GM23338 (cell line): ENCODE measurements at regions not wholly inside any gene's neighbourhood (a gene's known extent, or its start where the extent isn't known, plus 50 kb on each side); places are given as distances from the start of the nearest gene placed in this dataset.

Source experiments
- CREB1 ChIP-seq: fragments of 250-450 bp; sonication (Bioruptor Pico); IDR thresholded peaks from 2 replicates; pipeline ENCODE4 v1.5.0; 2020; ENCODE audit warnings: low read depth, mild to moderate bottlenecking, moderate library complexity
- EZH2 ChIP-seq: fragments of 200-600 bp; sonication (generic); IDR thresholded peaks from one replicate; pipeline ENCODE4 v1.8.0; 2017; ENCODE audit warnings: antibody characterized with exemption, mild to moderate bottlenecking, low read depth; ENCODE audit not compliant: unreplicated experiment
- EZH2phosphoT487 ChIP-seq: fragments of 200-600 bp; sonication (generic); IDR thresholded peaks from one replicate; pipeline ENCODE4 v1.8.1; 2018; ENCODE audit warnings: antibody characterized with exemption; ENCODE audit not compliant: unreplicated experiment
- JUNB ChIP-seq: IDR thresholded peaks from one replicate; pipeline ENCODE4 v1.6.1; 2016; ENCODE audit warnings: antibody characterized with exemption; ENCODE audit not compliant: unreplicated experiment
- POLR2AphosphoS5 ChIP-seq: IDR thresholded peaks from 2 replicates; pipeline ENCODE4 v1.6.1; 2016; ENCODE audit warnings: antibody characterized with exemption, low read depth
- ZNF114 ChIP-seq: fragments of 250-450 bp; sonication (Bioruptor Pico); IDR thresholded peaks from 2 replicates; pipeline ENCODE4 v1.5.0; 2020; ENCODE audit warnings: mild to moderate bottlenecking, moderate library complexity
- TF ChIP-seq, protein P1 (sequence below), 2 experiments: fragments of 200-600 bp in 1 of 2; sonication (generic) in 1 of 2; conservative IDR thresholded peaks; 2 replicates each; pipeline versions ENCODE4 v1.5.1 to v1.6.1; 2016 to 2017; ENCODE audit warnings: antibody characterized with exemption in 2 of 2, low read depth in 2 of 2, mild to moderate bottlenecking in 2 of 2, moderate library complexity in 1 of 2
- TF ChIP-seq, protein P2 (sequence below): IDR thresholded peaks from one replicate; pipeline ENCODE4 v1.6.1; 2018; ENCODE audit warnings: antibody characterized with exemption; ENCODE audit not compliant: unreplicated experiment
- TF ChIP-seq, protein P3 (sequence below): IDR thresholded peaks from 2 replicates; pipeline ENCODE4 v1.6.1; 2016; ENCODE audit warnings: antibody characterized with exemption

DNA sequence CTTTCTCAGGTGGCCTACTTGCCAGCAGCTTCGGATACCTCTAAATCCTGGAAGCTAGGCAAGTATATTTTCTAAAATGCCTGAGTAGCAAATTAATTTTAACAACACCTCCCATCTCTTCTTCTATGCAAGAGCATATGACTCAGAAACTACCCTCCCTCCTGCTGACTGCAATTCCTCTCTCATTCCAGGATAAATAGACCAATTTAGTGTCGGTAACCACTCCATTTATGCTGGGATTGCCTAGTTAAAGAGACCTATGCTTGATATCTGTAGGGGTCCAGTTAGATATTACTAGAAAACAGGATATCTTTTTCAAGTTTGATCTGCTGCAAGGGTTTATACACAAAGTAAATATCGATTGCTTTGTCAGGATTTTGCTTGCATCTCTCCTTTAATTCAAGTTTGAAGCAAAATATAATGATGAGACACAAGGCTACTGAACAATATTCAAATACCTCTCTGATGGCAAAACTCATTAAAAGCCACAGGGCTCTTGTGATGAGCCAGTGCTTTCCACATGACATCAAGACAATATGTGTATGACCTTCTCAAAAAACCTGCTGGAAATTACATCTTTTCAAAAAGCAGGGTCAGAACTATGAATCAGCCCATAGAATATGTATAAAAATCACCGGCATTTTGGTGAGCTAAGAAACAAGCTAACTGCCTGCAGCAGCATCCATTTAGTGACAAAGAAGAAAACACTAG lies 491.6 kb upstream of the NECTIN3 start:
- TF ChIP-seq POLR2AphosphoS5 (no peak), CREB1 (CRISPR knock-in tag) (no peak), EZH2phosphoT487 (no peak), EZH2 (no peak), JUNB (no peak), ZNF114 (CRISPR knock-in tag) (no peak)
- TF ChIP-seq, protein P1, sequence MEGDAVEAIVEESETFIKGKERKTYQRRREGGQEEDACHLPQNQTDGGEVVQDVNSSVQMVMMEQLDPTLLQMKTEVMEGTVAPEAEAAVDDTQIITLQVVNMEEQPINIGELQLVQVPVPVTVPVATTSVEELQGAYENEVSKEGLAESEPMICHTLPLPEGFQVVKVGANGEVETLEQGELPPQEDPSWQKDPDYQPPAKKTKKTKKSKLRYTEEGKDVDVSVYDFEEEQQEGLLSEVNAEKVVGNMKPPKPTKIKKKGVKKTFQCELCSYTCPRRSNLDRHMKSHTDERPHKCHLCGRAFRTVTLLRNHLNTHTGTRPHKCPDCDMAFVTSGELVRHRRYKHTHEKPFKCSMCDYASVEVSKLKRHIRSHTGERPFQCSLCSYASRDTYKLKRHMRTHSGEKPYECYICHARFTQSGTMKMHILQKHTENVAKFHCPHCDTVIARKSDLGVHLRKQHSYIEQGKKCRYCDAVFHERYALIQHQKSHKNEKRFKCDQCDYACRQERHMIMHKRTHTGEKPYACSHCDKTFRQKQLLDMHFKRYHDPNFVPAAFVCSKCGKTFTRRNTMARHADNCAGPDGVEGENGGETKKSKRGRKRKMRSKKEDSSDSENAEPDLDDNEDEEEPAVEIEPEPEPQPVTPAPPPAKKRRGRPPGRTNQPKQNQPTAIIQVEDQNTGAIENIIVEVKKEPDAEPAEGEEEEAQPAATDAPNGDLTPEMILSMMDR (conservative IDR thresholded peaks at IDR 0.05; ENCODE audit: low read depth in 2 of 2), result no peak
- TF ChIP-seq, protein P2, sequence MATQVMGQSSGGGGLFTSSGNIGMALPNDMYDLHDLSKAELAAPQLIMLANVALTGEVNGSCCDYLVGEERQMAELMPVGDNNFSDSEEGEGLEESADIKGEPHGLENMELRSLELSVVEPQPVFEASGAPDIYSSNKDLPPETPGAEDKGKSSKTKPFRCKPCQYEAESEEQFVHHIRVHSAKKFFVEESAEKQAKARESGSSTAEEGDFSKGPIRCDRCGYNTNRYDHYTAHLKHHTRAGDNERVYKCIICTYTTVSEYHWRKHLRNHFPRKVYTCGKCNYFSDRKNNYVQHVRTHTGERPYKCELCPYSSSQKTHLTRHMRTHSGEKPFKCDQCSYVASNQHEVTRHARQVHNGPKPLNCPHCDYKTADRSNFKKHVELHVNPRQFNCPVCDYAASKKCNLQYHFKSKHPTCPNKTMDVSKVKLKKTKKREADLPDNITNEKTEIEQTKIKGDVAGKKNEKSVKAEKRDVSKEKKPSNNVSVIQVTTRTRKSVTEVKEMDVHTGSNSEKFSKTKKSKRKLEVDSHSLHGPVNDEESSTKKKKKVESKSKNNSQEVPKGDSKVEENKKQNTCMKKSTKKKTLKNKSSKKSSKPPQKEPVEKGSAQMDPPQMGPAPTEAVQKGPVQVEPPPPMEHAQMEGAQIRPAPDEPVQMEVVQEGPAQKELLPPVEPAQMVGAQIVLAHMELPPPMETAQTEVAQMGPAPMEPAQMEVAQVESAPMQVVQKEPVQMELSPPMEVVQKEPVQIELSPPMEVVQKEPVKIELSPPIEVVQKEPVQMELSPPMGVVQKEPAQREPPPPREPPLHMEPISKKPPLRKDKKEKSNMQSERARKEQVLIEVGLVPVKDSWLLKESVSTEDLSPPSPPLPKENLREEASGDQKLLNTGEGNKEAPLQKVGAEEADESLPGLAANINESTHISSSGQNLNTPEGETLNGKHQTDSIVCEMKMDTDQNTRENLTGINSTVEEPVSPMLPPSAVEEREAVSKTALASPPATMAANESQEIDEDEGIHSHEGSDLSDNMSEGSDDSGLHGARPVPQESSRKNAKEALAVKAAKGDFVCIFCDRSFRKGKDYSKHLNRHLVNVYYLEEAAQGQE, result no peak
- TF ChIP-seq, protein P3, sequence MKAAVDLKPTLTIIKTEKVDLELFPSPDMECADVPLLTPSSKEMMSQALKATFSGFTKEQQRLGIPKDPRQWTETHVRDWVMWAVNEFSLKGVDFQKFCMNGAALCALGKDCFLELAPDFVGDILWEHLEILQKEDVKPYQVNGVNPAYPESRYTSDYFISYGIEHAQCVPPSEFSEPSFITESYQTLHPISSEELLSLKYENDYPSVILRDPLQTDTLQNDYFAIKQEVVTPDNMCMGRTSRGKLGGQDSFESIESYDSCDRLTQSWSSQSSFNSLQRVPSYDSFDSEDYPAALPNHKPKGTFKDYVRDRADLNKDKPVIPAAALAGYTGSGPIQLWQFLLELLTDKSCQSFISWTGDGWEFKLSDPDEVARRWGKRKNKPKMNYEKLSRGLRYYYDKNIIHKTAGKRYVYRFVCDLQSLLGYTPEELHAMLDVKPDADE, result no peak
